22Rv1 (cell line): ENCODE measurements at regions not wholly inside any gene's neighbourhood (a gene's known extent, or its start where the extent isn't known, plus 50 kb on each side); places are given as distances from the start of the nearest gene placed in this dataset.

Experiments
- ZFX ChIP-seq: fragments of 450-650 bp; IDR thresholded peaks from 2 replicates; pipeline ENCODE4 v1.6.1; 2017; ENCODE audit warnings: antibody characterized with exemption, borderline replicate concordance
- TF ChIP-seq, protein P1 (sequence below): fragments of 450-650 bp; IDR thresholded peaks from 2 replicates; pipeline ENCODE4 v1.5.1; 2017; ENCODE audit warnings: mild to moderate bottlenecking

DNA sequence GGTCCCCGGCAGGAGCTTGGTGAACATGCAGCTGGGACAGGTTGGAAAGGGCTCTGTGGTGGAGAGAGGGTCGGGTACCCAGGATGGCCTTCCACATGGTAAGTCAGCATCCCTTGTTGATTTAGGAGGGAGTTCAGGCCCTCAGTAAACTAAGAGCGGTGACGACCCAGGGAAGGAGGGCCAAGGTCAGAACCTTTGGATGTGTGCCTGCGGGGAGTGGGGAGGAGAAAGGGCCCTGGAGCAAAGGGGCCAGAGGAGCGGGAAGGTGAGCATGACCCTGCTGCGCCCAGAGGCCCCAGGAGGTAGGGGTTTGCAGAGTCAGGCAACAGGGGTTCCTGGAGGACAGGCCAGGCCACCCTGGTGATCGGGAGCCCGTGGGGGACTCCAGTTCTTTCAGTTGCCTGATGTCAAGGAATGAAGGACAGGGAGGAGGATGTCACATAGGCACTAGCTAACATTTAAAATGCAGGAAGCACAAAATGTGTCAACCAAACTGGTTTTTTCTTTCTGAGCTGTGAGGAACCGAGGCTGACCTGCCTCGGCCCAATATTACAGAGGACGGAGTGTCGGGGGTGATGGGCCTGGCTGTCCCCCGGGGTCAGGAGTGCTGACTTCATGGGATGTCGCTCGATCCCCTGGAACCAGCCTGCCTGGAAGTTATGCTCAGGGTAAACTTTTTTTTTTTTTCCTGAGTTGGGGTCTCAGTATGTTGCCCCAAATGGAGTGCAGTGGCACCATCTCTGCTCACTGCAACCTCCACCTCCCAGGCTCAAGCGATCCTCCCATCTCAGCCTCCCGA, 117.4 kb upstream of the SLC45A1 start:
- TF ChIP-seq, protein P1, sequence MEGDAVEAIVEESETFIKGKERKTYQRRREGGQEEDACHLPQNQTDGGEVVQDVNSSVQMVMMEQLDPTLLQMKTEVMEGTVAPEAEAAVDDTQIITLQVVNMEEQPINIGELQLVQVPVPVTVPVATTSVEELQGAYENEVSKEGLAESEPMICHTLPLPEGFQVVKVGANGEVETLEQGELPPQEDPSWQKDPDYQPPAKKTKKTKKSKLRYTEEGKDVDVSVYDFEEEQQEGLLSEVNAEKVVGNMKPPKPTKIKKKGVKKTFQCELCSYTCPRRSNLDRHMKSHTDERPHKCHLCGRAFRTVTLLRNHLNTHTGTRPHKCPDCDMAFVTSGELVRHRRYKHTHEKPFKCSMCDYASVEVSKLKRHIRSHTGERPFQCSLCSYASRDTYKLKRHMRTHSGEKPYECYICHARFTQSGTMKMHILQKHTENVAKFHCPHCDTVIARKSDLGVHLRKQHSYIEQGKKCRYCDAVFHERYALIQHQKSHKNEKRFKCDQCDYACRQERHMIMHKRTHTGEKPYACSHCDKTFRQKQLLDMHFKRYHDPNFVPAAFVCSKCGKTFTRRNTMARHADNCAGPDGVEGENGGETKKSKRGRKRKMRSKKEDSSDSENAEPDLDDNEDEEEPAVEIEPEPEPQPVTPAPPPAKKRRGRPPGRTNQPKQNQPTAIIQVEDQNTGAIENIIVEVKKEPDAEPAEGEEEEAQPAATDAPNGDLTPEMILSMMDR: no peak
- no peak for TF ChIP-seq ZFX
